Medulla oblongata (tissue), 1 donor: ENCODE measurements at regions not wholly inside any gene's neighbourhood (a gene's known extent, or its start where the extent isn't known, plus 50 kb on each side); places are given as distances from the start of the nearest gene placed in this dataset.
"Not testable (repeated sequence)": the region's sequence is repeated elsewhere in the genome, so short reads cannot be mapped to it uniquely, and the experiment has no call there.

ENCODE experiments used
- DNase-seq: peaks from one replicate; pipeline ENCODE4 v3.0.0-alpha.2; 2015; ENCODE audit errors: extremely low spot score

DNA sequence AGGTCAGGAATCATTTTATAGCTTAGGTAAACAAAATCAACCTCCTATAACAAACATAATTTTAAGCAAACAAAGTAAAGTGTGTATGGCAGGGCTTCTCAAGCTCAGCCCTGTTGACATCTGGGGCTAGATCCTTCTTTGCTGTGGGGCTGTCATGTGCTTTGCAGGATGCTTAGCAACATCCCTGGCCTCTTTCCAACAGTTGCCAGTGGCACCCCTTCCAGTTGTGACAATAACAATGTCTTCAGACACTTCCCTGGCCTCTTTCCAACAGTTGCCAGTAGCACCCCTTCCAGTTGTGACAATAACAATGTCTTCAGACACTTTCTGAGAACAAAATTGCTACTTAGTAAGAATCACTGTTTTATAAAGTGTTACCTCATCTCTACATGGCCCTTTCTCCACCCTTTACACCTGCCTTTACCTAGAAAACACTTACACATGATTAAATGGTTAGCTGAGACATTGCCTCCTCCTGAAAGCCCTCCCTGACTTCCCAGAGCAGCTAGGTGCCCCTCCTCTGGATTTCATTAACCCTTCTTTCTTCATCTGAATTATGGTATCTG lies 194.0 kb upstream of the LMCD1 start:
- peak; percentile 21 for DNase-seq

DNA sequence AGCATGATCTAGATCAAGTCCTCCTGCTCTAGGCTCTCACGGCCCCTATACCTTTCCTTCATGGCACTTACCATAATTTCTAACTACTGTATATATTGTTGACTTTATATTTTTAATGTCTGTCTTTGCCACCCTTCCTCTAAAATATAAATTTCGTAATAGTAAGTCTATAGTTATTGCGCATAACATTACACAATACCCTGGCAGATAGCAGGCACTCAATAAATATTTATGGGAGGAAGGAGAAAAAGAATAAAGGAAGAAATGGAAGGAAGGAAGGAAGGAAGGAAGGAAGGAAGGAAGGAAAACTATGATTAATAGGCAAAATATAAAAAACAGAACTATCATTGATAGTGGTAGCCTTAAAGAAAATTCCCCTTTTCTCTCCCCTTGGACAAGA lies 190.3 kb upstream of the LMCD1 start:
- no peak for DNase-seq

DNA sequence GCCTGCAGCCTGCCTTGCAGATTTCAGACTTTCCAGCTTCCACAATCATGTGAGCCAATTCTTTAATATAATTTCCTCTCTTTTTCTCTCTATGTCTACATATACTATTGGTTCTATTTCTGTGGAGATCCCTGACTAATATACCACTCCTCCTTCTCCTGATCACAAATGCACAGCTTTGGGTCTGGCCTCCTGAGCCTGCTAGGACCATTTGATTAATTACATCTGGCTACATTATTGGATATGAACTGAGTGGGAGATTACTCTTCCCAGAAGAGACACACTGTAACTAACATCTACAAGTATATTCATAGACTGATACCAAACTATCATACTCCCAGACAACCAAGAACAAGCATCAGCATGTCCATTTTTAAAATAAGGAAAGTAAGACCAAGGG lies 188.9 kb upstream of the LMCD1 start:
- DNase-seq, result no peak

DNA sequence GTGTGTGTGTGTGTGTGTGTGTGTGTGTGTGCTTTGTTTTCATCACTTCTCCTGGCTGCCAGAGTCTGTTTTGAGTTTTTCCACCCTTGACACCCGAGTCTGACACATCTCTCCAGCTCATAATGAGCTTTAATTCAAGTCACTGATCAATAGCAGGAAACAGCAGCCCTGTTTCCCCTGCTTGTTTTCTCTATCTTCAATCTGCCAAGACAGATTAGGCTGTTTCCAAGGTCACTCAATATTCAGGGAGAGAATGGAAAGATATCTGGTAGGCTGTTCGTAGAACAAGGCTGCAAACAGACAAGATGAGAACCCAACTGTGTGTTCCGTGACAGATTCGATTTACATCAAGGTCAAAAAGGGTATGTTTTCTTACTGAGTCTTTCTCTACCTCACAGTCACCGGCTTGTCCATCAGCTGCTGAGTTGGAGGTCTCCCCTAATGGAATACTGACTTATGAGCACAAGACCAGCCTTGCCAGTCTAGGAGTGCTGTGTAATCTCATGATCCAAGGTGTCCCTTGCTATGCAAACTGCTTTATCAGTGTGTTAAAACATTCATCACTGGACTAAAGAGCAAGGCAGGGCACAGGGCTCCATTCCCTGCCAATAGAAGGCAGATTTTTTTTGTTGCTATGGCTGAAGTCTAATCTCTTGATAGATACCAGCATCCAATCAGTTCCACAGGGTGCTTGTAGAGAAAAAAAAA lies 187.9 kb upstream of the LMCD1 start:
- DNase-seq, result no peak

DNA sequence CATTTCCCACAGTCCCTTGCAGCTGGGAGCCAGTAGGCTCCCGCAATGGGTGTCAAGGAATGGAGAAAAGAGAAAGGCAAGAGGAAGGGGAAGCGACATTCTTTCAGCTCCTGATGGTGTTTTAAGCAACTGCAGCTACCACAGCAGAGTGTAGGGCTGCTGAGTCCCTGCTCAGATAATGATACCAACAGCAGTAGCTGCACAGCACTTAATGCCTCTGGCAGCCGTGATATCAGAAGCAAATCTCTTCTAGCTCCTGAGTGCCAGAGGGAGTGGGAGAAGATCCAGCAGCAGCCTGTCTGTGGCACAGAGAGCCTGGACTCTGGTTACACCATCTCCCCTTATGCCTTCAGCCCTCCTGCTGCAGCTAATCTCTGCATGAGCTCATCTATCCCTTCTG lies 186.1 kb upstream of the LMCD1 start:
- DNase-seq, result not testable (repeated sequence)

DNA sequence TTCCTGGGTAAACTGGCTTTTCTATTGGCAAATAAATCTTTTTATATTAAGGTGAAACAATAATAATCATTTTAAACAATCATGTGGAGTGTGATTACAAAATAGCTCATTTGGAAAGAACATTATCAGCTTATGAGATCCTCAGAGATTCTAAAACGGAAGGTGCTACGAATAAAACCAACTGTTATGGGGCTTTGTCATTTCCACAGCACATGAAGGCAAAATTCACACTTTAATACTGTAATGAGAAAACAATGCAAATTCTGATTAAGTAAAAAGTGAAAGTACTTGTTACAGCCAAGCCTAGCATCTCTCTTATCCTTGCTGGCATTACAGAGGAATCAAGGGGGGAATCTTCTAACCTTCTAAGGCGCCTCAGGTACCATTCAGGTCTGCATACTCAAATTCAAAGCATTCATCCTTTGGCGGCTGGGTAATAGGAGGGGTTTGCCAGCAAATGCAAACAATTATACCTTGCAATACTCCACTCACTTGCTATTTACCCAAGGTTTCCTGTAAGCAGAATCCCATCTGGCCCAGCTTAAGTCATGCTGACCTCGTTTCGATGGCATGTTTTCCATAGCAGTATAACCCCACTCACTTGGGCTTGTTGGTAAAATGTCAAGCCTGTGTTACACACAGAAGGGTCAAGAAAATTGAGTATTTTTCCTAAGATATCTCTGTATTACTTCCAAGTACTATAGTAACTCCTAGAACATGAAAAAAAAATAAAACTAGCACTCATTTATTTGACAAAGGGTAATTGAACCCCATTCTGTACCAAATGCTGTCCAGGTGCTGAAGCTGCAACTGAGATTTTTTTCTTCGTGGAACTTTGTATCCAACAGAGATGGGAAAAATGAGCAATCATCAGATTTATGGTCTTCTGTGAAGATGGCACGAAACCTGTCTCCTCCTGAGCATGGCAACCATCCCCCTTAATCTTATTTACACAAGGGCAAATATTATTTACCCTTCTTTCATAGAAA lies 183.7 kb upstream of the LMCD1 start:
- no peak for DNase-seq

DNA sequence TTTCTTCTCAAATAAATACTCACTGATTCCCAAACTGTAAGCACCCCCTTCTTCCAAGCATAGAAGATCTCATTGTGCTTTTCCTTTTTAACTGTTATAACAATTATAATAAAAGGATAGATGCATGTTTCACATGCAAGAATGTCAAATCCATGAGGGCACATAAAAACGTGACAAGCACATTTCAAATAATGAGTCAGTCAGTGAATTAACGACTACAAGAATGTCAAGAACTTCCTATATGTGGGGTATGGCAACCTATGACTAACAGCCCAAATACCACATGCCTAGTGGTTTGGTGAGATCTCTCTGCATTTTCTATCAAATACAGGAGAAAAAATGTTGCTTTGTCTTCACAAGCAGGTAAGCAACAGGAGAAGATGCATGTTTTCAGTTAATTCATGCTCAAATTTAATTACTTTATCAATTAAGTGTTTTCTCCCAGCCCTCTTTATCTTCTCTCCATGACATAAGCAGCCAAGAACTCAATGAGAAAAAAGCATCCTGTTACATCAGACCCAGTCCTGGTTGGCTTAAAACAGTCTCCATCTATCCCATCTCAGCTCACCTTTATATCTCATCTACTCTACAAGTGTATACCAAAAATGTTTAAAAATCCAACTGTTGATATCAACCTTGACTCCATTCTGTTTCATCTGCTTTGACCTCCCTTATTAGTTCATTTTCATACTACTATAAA lies 181.5 kb upstream of the LMCD1 start:
- no peak for DNase-seq

DNA sequence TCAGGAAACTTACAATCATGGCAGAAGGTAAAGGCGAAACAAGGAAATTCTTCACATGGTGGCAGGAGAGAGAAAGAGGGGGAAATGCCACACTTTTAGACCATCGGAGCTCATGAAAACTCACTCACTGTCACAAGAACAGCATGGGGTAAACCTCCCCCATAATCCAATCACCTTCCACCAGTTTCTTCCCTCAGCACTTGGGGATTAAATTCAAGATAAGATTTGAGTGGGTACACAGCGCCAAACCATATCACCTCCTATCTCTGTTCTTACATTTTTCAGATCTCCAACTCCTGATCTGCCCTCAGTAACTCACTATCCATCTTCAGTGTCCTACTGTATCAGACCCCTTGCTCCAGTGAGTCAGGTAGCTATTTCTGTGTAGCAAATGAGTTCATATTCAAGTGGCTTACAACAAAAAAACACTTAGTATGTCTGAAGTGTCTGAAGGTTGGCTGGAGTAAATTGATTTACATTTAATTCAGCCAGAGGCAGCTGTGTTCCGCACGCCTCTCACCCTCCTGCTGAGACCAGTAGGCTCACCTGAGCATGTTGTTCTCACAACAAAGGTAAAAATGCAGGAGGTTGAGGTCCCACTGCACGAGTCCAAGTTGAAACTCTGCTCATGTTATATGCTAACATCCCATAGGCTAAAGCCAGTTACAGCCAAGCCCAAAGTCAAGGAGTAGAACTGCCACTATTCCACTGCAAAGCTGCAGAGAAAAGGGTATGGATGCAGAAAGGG lies 180.7 kb upstream of the LMCD1 start:
- DNase-seq, result no peak

DNA sequence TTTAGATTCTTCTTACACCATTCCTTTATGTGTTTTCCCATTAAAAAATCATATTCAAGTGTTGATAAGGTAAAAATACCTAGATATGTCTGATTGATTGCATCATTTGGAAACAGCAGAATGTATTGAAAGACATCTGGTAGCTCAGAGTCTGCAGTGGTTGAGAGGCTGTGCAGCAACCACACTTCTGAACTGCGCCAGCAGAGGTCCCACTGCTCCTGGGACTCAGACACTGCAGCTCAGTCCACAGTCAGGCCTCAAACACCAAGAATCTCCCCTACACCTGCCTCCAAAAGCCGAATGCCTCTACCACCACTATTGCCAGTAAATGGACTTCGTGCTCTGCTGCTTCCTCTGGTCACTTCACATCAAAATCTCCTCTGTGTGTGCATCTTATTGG lies 176.9 kb upstream of the LMCD1 start:
- DNase-seq, result peak; percentile 66

DNA sequence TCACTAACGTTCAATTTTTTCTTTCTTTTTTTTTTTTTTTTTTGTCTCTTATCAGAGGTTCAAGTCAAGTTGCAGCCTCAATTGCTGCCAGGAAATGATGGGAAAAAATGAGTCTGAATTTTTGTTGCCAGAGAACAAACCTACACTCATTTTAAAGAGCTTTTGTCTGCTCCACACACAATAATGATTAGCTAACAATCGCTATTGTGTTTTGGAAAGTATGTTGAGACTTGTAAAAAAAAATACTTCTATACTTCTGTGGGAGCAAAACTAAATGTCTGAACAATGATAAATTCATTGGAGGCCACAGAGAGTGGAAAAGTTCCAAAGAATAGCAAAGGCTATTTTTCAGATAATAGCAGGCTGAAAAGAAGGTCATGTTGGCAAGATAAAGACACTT lies 176.3 kb upstream of the LMCD1 start:
- peak; percentile 27 for DNase-seq

DNA sequence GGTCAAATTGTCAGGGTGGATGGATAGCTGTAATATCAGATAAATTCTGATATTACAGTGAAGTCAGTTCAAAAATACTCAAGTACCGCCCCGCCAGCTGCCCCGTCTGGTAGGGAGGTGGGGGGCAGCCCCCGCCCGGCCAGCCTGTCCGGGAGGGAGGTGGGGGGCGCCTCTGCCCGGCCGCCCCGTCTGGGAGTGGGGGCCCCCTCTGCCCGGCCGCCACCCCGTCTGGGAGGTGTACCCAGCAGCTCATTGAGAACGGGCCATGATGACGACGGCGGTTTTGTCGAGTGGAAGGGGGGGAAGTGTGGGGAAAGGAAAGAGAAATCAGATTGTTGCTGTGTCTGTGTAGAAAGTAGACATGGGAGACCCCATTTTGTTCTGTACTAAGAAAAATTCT lies 175.8 kb upstream of the LMCD1 start:
- DNase-seq, result not testable (repeated sequence)

DNA sequence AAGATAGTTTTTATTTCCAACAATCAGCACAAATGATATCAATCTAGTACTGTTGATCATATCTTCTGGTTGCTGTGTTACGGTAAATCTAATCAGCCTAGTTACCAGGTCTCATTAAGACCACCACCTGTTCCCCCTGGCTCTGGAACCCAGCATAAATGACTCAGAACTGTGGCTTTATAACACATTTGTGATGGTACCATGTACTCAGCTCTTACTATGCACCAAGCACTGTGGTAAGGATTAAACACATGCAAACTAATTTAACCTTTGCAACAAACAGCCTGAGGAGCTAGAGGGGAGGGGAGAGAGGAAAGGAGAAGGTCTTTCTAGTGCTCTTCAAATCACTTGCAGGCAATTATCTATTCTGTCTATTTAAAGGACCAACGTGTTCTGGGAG lies 173.9 kb upstream of the LMCD1 start:
- no peak for DNase-seq

DNA sequence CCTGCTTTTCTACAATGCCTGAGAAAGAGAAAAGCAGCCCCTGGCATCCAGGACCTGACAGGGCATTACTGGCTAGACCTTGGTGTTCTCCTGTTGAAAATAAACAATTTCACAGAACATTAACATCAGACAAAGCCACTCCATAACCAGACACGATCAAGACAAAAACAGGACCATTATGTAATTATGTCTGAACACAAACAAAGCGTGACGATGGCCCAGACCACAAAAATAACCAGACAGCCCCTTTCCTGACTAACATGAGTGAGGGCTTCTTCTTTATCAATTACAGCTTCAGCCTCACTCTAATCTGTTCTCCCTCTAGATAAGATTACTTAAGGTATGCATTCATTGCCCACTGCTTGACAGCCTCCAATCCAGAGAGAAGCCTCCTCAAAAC lies 172.7 kb upstream of the LMCD1 start:
- DNase-seq, result no peak

DNA sequence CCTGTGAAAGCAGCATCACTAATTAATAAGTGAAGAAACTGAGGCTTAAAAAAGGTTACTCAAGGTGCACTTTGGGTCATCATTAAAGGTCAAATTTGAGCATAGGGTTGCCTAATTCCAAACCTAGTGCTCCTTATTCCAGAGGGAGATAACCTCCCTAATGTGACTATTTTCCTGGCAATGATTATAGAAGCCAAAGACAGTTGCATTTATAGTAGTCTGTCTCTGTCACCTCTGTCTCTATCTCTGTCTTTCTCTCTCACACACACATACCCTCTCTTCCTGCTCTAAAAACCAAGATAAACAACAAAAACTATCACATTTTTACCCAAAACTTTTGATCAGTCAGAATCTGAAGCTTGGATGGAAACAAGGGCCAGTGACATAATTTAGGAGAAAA lies 172.0 kb upstream of the LMCD1 start:
- DNase-seq, result no peak

DNA sequence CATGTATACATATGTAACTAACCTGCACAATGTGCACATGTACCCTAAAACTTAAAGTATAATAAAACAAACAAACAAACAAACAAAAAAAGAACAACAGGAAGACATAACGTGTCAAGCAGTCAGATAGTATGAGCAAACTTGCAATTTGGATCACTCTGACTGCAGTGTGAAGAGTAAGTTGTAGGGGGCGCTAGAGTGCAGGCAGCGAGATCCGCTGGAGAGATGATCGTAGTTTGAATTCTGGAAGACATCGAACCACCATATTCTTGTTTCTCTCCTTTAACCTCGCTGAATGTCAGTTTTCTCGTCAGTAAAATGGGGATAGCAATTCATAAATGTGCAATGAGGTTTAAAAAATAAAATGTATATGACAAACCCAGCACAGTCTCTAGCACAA lies 165.2 kb upstream of the LMCD1 start:
- DNase-seq, result no peak

DNA sequence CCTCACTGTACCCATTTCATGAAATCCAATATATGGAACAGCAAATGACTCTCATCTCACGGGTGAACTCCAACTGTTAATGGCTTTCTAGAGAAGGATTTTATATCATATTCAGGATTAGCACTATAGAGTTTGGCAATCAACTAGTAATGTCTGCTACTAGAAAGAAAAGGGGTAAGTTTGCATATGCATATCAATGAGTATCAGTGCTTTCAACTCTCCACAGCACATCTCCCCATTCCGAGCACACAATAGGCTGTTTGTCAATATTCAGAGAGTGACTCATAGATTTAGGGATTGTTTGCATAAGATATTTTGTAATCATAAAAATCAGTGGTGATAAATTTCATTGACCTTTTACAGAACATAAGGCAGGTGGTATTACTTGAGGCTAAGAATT lies 163.2 kb upstream of the LMCD1 start:
- DNase-seq, result no peak

DNA sequence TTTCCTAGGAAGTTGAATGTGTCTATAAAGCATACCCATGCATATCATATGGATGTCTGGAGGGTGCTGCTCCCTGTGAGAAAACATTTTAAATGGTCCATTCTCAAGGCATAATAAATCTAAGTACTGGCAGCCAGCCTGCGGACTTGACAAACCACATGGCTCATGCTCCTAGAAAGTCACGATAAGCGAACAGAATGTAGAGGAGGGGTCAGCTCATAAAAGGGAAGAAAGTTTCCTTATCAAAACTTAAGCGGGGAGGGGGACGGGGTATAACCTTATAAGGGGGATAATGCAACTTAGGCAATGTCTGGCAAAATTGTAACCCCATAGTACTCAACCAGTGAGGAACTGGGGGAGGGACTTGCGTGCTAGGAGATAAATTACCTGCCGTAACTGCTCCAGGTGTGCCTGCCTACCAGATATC lies 159.8 kb upstream of the LMCD1 start:
- DNase-seq, result no peak

DNA sequence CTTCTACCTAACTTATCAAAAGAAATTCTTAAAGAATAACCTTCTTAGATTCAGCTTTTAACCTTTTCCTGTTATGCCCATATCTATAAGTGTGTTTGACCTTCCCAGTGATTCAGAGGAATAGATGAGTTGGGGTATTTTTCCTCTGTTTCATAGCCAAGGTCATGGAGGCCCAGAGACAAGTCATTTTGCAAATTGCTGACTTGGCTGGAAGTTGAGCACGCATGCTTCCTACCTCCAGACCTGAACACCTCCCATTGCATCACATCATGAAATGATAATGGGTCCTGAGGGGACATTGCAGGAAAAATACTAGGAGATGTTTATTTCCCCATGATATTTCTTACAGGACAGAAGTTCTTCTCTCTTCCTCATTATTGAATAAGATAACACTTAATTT lies 158.6 kb upstream of the LMCD1 start:
- no peak for DNase-seq

DNA sequence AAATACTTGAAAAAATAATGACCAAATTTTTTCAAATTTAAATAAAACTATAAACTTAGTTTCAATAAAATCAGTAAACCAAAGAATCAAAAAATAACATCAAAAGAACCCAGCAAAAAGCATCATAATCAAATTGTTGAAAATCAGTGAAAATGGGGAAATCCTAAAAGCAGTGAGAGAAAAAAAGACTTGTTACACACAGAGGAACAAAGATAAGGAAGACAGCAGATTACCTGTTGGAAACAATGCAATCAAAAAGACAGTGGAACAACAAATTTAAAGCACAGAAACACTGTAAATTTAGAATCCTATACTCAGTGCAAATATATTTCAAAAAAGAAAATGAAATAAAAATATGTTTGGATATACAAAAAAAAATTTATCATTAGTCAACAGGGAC lies 156.2 kb upstream of the LMCD1 start:
- DNase-seq, result no peak

DNA sequence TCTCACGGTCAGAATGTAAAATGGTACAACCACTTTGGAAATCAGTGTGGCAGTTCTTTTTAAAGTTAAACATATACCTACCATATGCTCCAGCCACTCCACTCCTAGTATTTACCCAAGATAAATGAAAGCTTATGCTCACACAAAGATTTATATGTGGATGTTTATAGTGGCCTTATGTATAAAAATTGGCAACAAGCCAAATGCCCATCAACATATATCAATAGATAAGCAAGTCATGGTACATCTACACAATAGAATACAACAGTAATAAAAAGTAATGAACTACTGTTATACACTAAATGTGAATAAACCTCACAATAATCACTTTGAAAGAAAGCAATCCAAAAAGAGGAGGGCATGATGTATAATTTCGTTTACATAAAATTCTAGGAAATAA lies 153.5 kb upstream of the LMCD1 start:
- no peak for DNase-seq

DNA sequence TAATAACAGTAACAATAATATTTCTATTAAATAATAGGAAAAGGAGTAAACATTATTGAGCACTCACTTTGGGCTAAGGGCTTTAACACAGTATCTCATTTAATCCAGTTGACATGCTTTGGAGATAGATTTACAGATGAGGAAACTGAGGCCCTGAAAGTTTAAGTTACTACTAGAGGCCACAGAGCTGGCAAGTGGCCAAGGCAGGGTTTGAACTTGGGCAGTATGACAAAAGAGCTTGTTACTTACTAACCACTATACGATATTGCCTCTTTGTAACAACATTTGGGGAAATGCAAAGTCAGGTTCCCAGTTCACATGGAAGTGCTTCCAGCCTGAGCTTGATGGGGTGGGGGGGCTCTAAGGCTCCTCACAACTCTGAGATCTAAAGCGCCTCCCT lies 149.1 kb upstream of the LMCD1 start:
- DNase-seq, result no peak
